Muscle layer of duodenum (tissue), 2 donors: ENCODE measurements at regions not wholly inside any gene's neighbourhood (a gene's known extent, or its start where the extent isn't known, plus 50 kb on each side); places are given as distances from the start of the nearest gene placed in this dataset.
"Not testable (repeated sequence)": the region's sequence is repeated elsewhere in the genome, so short reads cannot be mapped to it uniquely, and the experiment has no call there.

ENCODE experiments used
- H3K27ac ChIP-seq: one replicate; pipeline ENCODE4 v1.7.0; 2013; ENCODE audit warnings: mild to moderate bottlenecking, low read length
- H3K27me3 ChIP-seq: one replicate; pipeline ENCODE4 v1.7.0; 2013; ENCODE audit warnings: low read depth, mild to moderate bottlenecking, control low read depth, low read length
- H3K36me3 ChIP-seq, 2 donors: one replicate each; pipeline ENCODE4 v1.7.0; 2013; ENCODE audit warnings: low read length in 2 of 2, control low read depth in 1 of 2, mild to moderate bottlenecking in 1 of 2; ENCODE audit not compliant: insufficient read depth in 2 of 2, control insufficient read depth in 1 of 2
- H3K4me1 ChIP-seq, 2 donors: one replicate each; pipeline ENCODE4 v1.7.0; 2013; ENCODE audit warnings: low read length in 2 of 2, mild to moderate bottlenecking in 2 of 2, control low read depth in 1 of 2, moderate library complexity in 1 of 2; ENCODE audit not compliant: insufficient read depth in 2 of 2, control insufficient read depth in 1 of 2
- H3K4me3 ChIP-seq, 2 donors: one replicate each; pipeline ENCODE4 v1.7.0; 2013; ENCODE audit warnings: low read length in 2 of 2, low read depth in 1 of 2, mild to moderate bottlenecking in 1 of 2
- H3K9me3 ChIP-seq, 2 donors: one replicate each; pipeline ENCODE4 v1.7.0; 2013; ENCODE audit warnings: low read length in 2 of 2, control low read depth in 1 of 2, mild to moderate bottlenecking in 1 of 2; ENCODE audit not compliant: control insufficient read depth in 1 of 2
- donor health status: healthy.

- no peaks in the 10 kb centered on the region for H3K4me1 ChIP-seq
- H3K9me3 ChIP-seq: no peaks in the 10 kb centered on the region
- H3K27ac ChIP-seq: no peak overlapping the region
- no peaks in the 10 kb centered on the region for H3K27me3 ChIP-seq
- no peak overlapping the region for H3K4me3 ChIP-seq
- H3K36me3 ChIP-seq: no peaks in the 10 kb centered on the region
Measured at GRCh38 chr4:127335732-127336131, 297.0 kb upstream of the INTU start.

GRCh38 chr4:127343123-127343522 is 289.6 kb upstream of the INTU start:
- not testable (repeated sequence) for H3K27ac ChIP-seq, H3K27me3 ChIP-seq, H3K36me3 ChIP-seq, H3K4me3 ChIP-seq, H3K4me1 ChIP-seq, H3K9me3 ChIP-seq

GRCh38 chr4:127344071-127344470 is 288.7 kb upstream of the INTU start:
- H3K4me1 ChIP-seq: no peaks in the 10 kb centered on the region
- no peaks in the 10 kb centered on the region for H3K36me3 ChIP-seq
- no peaks in the 10 kb centered on the region for H3K9me3 ChIP-seq
- H3K27ac ChIP-seq: no peak overlapping the region
- H3K4me3 ChIP-seq: no peak overlapping the region
- H3K27me3 ChIP-seq: no peaks in the 10 kb centered on the region

GRCh38 chr4:127347936-127348335 is 284.8 kb upstream of the INTU start:
- Histone ChIP-seq H3K9me3 (peaks cover 0 to 3% of the 10 kb centered on the region in 2 donors), H3K27me3 (no peaks in the 10 kb centered on the region), H3K27ac (no peak overlapping the region), H3K36me3 (no peaks in the 10 kb centered on the region), H3K4me1 (peaks cover 0 to 5% of the 10 kb centered on the region in 2 donors), H3K4me3 (no peak overlapping the region)

GRCh38 chr4:127352220-127353113 is 280.3 kb upstream of the INTU start:
- H3K36me3 ChIP-seq: no peaks in the 10 kb centered on the region
- peaks cover 0 to 3% of the 10 kb centered on the region in 2 donors for H3K9me3 ChIP-seq
- peaks cover 0 to 12% of the 10 kb centered on the region in 2 donors for H3K4me1 ChIP-seq
- no peaks in the 10 kb centered on the region for H3K27me3 ChIP-seq
- H3K4me3 ChIP-seq: no peak overlapping the region
- no peak overlapping the region for H3K27ac ChIP-seq

GRCh38 chr4:127355743-127356142 is 277.0 kb upstream of the INTU start:
- Histone ChIP-seq H3K4me1 (peaks cover 0 to 12% of the 10 kb centered on the region in 2 donors), H3K9me3 (no peaks in the 10 kb centered on the region), H3K36me3 (no peaks in the 10 kb centered on the region), H3K27ac (no peak overlapping the region), H3K27me3 (no peaks in the 10 kb centered on the region), H3K4me3 (no peak overlapping the region)

GRCh38 chr4:127357765-127358164 is 275.0 kb upstream of the INTU start:
- H3K9me3 ChIP-seq: no peaks in the 10 kb centered on the region
- no peaks in the 10 kb centered on the region for H3K36me3 ChIP-seq
- no peaks in the 10 kb centered on the region for H3K27me3 ChIP-seq
- H3K4me3 ChIP-seq: no peak overlapping the region
- peaks cover 0 to 8% of the 10 kb centered on the region in 2 donors for H3K4me1 ChIP-seq
- no peak overlapping the region for H3K27ac ChIP-seq

- Histone ChIP-seq H3K9me3 (no peaks in the 10 kb centered on the region), H3K4me3 (no peak overlapping the region), H3K36me3 (no peaks in the 10 kb centered on the region), H3K4me1 (no peaks in the 10 kb centered on the region), H3K27me3 (no peaks in the 10 kb centered on the region), H3K27ac (no peak overlapping the region)
Measured at GRCh38 chr4:127362686-127363085, 270.1 kb upstream of the INTU start.

GRCh38 chr4:127364397-127364796 is 268.4 kb upstream of the INTU start:
- Histone ChIP-seq H3K9me3 (no peaks in the 10 kb centered on the region), H3K4me3 (no peak overlapping the region), H3K27ac (no peak overlapping the region), H3K4me1 (no peaks in the 10 kb centered on the region), H3K27me3 (no peaks in the 10 kb centered on the region), H3K36me3 (no peaks in the 10 kb centered on the region)

- H3K9me3 ChIP-seq: no peaks in the 10 kb centered on the region
- no peaks in the 10 kb centered on the region for H3K27me3 ChIP-seq
- no peak overlapping the region for H3K4me3 ChIP-seq
- no peaks in the 10 kb centered on the region for H3K4me1 ChIP-seq
- no peaks in the 10 kb centered on the region for H3K36me3 ChIP-seq
- H3K27ac ChIP-seq: no peak overlapping the region
Measured at GRCh38 chr4:127364911-127365310, 267.8 kb upstream of the INTU start.

GRCh38 chr4:127370604-127371003 is 262.2 kb upstream of the INTU start:
- Histone ChIP-seq H3K4me1 (no peaks in the 10 kb centered on the region), H3K27ac (no peak overlapping the region), H3K27me3 (no peaks in the 10 kb centered on the region), H3K4me3 (no peak overlapping the region), H3K9me3 (no peaks in the 10 kb centered on the region), H3K36me3 (no peaks in the 10 kb centered on the region)

GRCh38 chr4:127379499-127379898 is 253.3 kb upstream of the INTU start:
- H3K4me3 ChIP-seq: no peak overlapping the region
- H3K27me3 ChIP-seq: no peaks in the 10 kb centered on the region
- no peak overlapping the region for H3K27ac ChIP-seq
- H3K9me3 ChIP-seq: no peaks in the 10 kb centered on the region
- peaks cover 0 to 4% of the 10 kb centered on the region in 2 donors for H3K4me1 ChIP-seq
- H3K36me3 ChIP-seq: no peaks in the 10 kb centered on the region
